ENCODE measurements at regions not wholly inside any gene's neighbourhood (a gene's known extent, or its start where the extent isn't known, plus 50 kb on each side); places are given as distances from the start of the nearest gene placed in this dataset.
A peak's percentile ranks its signal among the peaks of the same experiment; 100 is the strongest.

DNA sequence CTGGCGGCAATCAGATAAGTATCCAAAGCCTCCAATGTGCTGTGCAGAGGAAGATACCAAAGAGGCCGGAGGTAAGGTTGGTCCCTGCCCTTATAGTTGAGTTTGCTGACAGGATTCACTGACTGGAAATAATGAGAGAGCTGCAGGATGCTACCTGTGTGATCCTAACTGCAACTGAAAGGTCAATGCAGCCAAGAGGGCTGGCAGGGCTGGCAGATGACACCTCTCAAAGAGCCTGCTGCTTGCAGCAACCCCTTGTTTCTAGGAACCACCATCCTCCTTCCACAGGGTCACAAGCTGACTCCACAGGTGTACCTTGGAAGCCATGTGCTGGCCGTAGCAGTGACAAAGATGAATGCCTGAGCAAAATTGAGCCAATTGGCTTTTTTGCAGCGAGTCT is 348.1 kb downstream of the DDX10 start:
- DNase-seq (ENCODE audit: unreplicated experiment), result no peak
- intact Hi-C loops (cut with micrococcal nuclease), result no loop called here
- H3K4me3 Mint-ChIP-seq (ENCODE audit: unreplicated experiment), result no peak overlapping the region
- no peaks in the 10 kb centered on the region for H3K9me3 Mint-ChIP-seq (ENCODE audit: unreplicated experiment)
- POLR2A ChIA-PET, result no interaction called here
- no peaks in the 10 kb centered on the region for H3K36me3 Mint-ChIP-seq (ENCODE audit: insufficient read depth, unreplicated experiment)
- BruUV-seq (replicated peaks), result no TSS peak
- CTCF ChIA-PET, result no interaction called here
- no peak overlapping the region for H3K27ac Mint-ChIP-seq (ENCODE audit: low read depth, unreplicated experiment)
- no peaks in the 10 kb centered on the region for H3K4me1 Mint-ChIP-seq (ENCODE audit: insufficient read depth, unreplicated experiment)
- H3K27me3 Mint-ChIP-seq (ENCODE audit: insufficient read depth, unreplicated experiment), result no peaks in the 10 kb centered on the region
- TF ChIP-seq, protein P1, sequence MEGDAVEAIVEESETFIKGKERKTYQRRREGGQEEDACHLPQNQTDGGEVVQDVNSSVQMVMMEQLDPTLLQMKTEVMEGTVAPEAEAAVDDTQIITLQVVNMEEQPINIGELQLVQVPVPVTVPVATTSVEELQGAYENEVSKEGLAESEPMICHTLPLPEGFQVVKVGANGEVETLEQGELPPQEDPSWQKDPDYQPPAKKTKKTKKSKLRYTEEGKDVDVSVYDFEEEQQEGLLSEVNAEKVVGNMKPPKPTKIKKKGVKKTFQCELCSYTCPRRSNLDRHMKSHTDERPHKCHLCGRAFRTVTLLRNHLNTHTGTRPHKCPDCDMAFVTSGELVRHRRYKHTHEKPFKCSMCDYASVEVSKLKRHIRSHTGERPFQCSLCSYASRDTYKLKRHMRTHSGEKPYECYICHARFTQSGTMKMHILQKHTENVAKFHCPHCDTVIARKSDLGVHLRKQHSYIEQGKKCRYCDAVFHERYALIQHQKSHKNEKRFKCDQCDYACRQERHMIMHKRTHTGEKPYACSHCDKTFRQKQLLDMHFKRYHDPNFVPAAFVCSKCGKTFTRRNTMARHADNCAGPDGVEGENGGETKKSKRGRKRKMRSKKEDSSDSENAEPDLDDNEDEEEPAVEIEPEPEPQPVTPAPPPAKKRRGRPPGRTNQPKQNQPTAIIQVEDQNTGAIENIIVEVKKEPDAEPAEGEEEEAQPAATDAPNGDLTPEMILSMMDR (IDR thresholded peaks at IDR 0.05; ENCODE audit: unreplicated experiment), result no peak

DNA sequence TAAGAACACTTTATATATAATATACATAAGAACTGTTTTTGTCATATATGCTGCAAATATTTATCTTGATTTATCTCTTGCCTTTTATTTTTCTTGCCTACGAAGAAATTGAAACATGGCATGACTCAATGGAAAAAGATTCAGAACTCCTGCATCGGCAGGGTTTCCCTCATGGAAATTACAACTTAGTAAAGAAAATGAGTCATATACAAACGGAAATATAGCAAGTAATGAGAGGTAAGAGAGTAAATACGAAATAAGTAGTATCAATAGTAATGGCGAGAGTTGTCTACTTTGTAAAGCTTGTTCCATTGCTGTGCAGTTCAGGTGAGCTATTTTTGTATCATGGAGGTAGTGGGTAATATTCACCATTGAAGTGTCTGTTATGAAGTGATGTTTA is 350.4 kb downstream of the DDX10 start:
- Mint-ChIP-seq H3K27me3 (ENCODE audit: insufficient read depth, unreplicated experiment) (no peaks in the 10 kb centered on the region), H3K9me3 (ENCODE audit: unreplicated experiment) (no peaks in the 10 kb centered on the region), H3K36me3 (ENCODE audit: insufficient read depth, unreplicated experiment) (no peaks in the 10 kb centered on the region), H3K4me3 (ENCODE audit: unreplicated experiment) (no peak overlapping the region), H3K4me1 (ENCODE audit: insufficient read depth, unreplicated experiment) (no peaks in the 10 kb centered on the region), H3K27ac (ENCODE audit: low read depth, unreplicated experiment) (no peak overlapping the region)
- ChIA-PET POLR2A (interaction anchor here (0.7 to 0.8 kb wide), 2 partner anchors 27 to 57 kb away, joined by 3 read pairs; no protein-coding TSS in a partner anchor), CTCF (interaction anchor here (0.7 kb wide), 1 partner anchor 607 kb away, joined by 4 read pairs; no protein-coding TSS in a partner anchor)
- intact Hi-C loops (cut with micrococcal nuclease), result no loop called here
- peak; percentile 49 for DNase-seq (ENCODE audit: unreplicated experiment)
- TF ChIP-seq, protein P1 (IDR thresholded peaks at IDR 0.05; ENCODE audit: unreplicated experiment), result no peak
- no TSS peak for BruUV-seq (replicated peaks)

DNA sequence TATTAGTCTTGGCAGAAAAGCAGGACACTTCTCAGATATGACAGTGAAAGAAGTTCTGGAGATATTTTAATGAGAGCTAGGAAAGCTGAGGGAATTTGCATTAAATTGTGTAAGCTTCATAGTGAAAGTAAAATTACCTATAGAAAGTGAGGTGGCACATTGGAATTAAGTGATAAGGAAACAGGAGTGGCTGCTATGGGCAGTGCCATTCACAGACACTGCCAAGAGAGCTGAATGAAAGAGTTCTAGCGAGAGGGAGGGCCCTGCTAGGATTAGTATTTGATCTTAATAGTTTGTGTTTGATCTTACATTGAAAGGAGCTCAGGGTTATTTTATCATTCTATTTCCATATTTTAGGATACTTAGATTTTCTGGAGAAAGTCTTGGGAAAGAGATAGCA is 351.9 kb downstream of the DDX10 start:
- no peak overlapping the region for H3K27ac Mint-ChIP-seq (ENCODE audit: low read depth, unreplicated experiment)
- BruUV-seq (replicated peaks), result no TSS peak
- TF ChIP-seq, protein P1 (IDR thresholded peaks at IDR 0.05; ENCODE audit: unreplicated experiment), result no peak
- peaks cover 6% of the 10 kb centered on the region for H3K9me3 Mint-ChIP-seq (ENCODE audit: unreplicated experiment)
- H3K27me3 Mint-ChIP-seq (ENCODE audit: insufficient read depth, unreplicated experiment), result no peaks in the 10 kb centered on the region
- intact Hi-C loops (cut with micrococcal nuclease), result no loop called here
- no peak overlapping the region for H3K4me3 Mint-ChIP-seq (ENCODE audit: unreplicated experiment)
- ChIA-PET POLR2A (no interaction called here), CTCF (interaction anchor here (0.6 kb wide), 2 partner anchors 23 to 636 kb away, joined by 3 read pairs; no protein-coding TSS in a partner anchor)
- H3K4me1 Mint-ChIP-seq (ENCODE audit: insufficient read depth, unreplicated experiment), result no peaks in the 10 kb centered on the region
- no peaks in the 10 kb centered on the region for H3K36me3 Mint-ChIP-seq (ENCODE audit: insufficient read depth, unreplicated experiment)
- DNase-seq (ENCODE audit: unreplicated experiment), result no peak

DNA sequence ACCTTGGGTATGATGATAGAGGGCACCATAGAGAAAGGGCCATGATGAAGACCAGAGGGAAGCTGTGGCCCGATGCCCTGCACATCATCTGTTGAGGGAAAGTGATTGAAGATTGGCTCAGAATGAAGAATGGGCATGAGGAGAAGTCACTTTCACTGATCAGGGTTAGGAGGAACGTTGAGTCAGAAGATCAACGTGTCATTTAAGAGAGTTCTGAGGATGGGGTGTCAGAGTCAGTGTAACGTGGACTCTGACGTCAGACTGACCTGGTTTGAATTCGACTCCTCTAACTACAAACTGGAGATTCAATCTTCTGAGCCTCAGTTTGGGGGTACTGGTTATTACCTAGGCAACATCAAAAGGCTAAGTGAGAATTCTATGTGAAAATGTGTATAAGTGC is 352.6 kb downstream of the DDX10 start:
- CTCF ChIA-PET, result interaction anchor here (0.6 kb wide), 2 partner anchors 22 to 636 kb away, joined by 3 read pairs; no protein-coding TSS in a partner anchor
- Mint-ChIP-seq H3K27ac (ENCODE audit: low read depth, unreplicated experiment) (no peak overlapping the region), H3K4me1 (ENCODE audit: insufficient read depth, unreplicated experiment) (no peaks in the 10 kb centered on the region), H3K36me3 (ENCODE audit: insufficient read depth, unreplicated experiment) (no peaks in the 10 kb centered on the region), H3K4me3 (ENCODE audit: unreplicated experiment) (no peak overlapping the region), H3K27me3 (ENCODE audit: insufficient read depth, unreplicated experiment) (no peaks in the 10 kb centered on the region), H3K9me3 (ENCODE audit: unreplicated experiment) (peaks cover 7% of the 10 kb centered on the region)
- TF ChIP-seq, protein P1 (IDR thresholded peaks at IDR 0.05; ENCODE audit: unreplicated experiment), result no peak
- no TSS peak for BruUV-seq (replicated peaks)
- intact Hi-C loops (cut with micrococcal nuclease), result no loop called here
- no peak for DNase-seq (ENCODE audit: unreplicated experiment)
- POLR2A ChIA-PET, result no interaction called here
